GM12864 (cell line): ENCODE measurements at regions not wholly inside any gene's neighbourhood (a gene's known extent, or its start where the extent isn't known, plus 50 kb on each side); places are given as distances from the start of the nearest gene placed in this dataset.
A peak's percentile ranks its signal among the peaks of the same experiment; 100 is the strongest.
"Not testable (repeated sequence)": the region's sequence is repeated elsewhere in the genome, so short reads cannot be mapped to it uniquely, and the experiment has no call there.

Experiments
- DNase-seq: peaks from one replicate; pipeline ENCODE4 v3.0.0-alpha.2; 2011; ENCODE audit warnings: low read depth
- H3K4me3 ChIP-seq: 2 replicates; pipeline ENCODE4 v1.5.1; 2011; ENCODE audit warnings: mild to moderate bottlenecking, low read depth, low read length, control low read depth
- CTCF ChIP-seq: IDR thresholded peaks from 2 replicates; pipeline ENCODE4 v1.5.1; 2011; ENCODE audit warnings: low read depth, mild to moderate bottlenecking, moderate library complexity, low read length, control low read depth, inconsistent platforms; ENCODE audit errors: missing control alignments

GRCh38 chr13:21913010-21913409 is 242.1 kb downstream of the FGF9 start:
- DNase-seq = no peak
- TF ChIP-seq CTCF = peak; percentile 33
- H3K4me3 ChIP-seq = no peak overlapping the region

GRCh38 chr13:21917086-21918015 is 246.5 kb downstream of the FGF9 start:
- TF ChIP-seq CTCF = no peak
- DNase-seq = no peak
- H3K4me3 ChIP-seq = no peak overlapping the region

GRCh38 chr13:21920802-21921201 is 249.9 kb downstream of the FGF9 start:
- DNase-seq, H3K4me3 ChIP-seq: not testable (repeated sequence)

- no peak overlapping the region for H3K4me3 ChIP-seq
- no peak for TF ChIP-seq CTCF
- no peak for DNase-seq
These were observed 254.1 kb downstream of the FGF9 start for GRCh38 chr13:21924958-21925357.

GRCh38 chr13:21925720-21926119 is 254.8 kb downstream of the FGF9 start:
- no peak for TF ChIP-seq CTCF
- no peak overlapping the region for H3K4me3 ChIP-seq
- DNase-seq = no peak

- no peak overlapping the region for H3K4me3 ChIP-seq
- no peak for TF ChIP-seq CTCF
- no peak for DNase-seq
These were observed 258.5 kb downstream of the FGF9 start for GRCh38 chr13:21929400-21929799.

GRCh38 chr13:21930536-21930935 is 259.7 kb downstream of the FGF9 start:
- DNase-seq = no peak
- no peak overlapping the region for H3K4me3 ChIP-seq
- no peak for TF ChIP-seq CTCF
